H1 (cell line): ENCODE measurements at regions not wholly inside any gene's neighbourhood (a gene's known extent, or its start where the extent isn't known, plus 50 kb on each side); places are given as distances from the start of the nearest gene placed in this dataset.
"Not testable (repeated sequence)": the region's sequence is repeated elsewhere in the genome, so short reads cannot be mapped to it uniquely, and the experiment has no call there.

ENCODE experiments used
- CTCF ChIA-PET: fragments of 300-600 bp; sonication (Branson Sonifier 250); formaldehyde crosslinking; loops from one replicate; lab custom pipeline; 2021; ENCODE audit not compliant: partially characterized antibody; lab: Charles Lee
- POLR2A ChIA-PET: fragments of 300-600 bp; sonication (Branson Sonifier 250); formaldehyde crosslinking; loops from one replicate; lab custom pipeline; 2021; ENCODE audit warnings: inconsistent platforms; ENCODE audit not compliant: partially characterized antibody; lab: Charles Lee
- DNase-seq, 2 experiments: peaks; one replicate each; pipeline versions ENCODE4 v3.0.0 to v3.0.0-alpha.2; 2010 to 2022; ENCODE audit warnings: low spot score in 2 of 2, low read depth in 1 of 2, mixed read lengths in 1 of 2
- FAIRE-seq: peaks from 2 replicates; lab custom pipeline; 2011; peaks lifted over from hg19 to GRCh38; lab: Jason Lieb, UNC
- H2AFZ ChIP-seq: 2 replicates; pipeline ENCODE4 v1.8.1; 2012; ENCODE audit warnings: low read length, inconsistent platforms
- H2AK5ac ChIP-seq: 2 replicates; pipeline ENCODE4 v1.6.1; 2013; ENCODE audit warnings: low read depth, low read length
- H2BK120ac ChIP-seq: replicated peaks from 2 replicates; pipeline ENCODE3; 2013; ENCODE audit warnings: low read depth, low read length, inconsistent platforms
- H2BK12ac ChIP-seq: 2 replicates; pipeline ENCODE4 v1.6.1; 2013; ENCODE audit warnings: low read depth, low read length
- H2BK15ac ChIP-seq: 2 replicates; pipeline ENCODE4 v1.6.1; 2013; ENCODE audit warnings: low read length
- H2BK20ac ChIP-seq: 2 replicates; pipeline ENCODE4 v1.6.1; 2013; ENCODE audit warnings: low read length
- H2BK5ac ChIP-seq: 2 replicates; pipeline ENCODE4 v1.6.1; 2013; ENCODE audit warnings: low read depth, low read length
- H3K14ac ChIP-seq: 2 replicates; pipeline ENCODE4 v1.6.1; 2013; ENCODE audit warnings: inconsistent platforms; ENCODE audit not compliant: insufficient read length
- H3K18ac ChIP-seq: 2 replicates; pipeline ENCODE4 v1.6.1; 2013; ENCODE audit warnings: low read length; ENCODE audit errors: extremely low read depth
- H3K23ac ChIP-seq: 2 replicates; pipeline ENCODE4 v1.6.1; 2013; ENCODE audit warnings: inconsistent platforms; ENCODE audit not compliant: insufficient read length
- H3K23me2 ChIP-seq: 2 replicates; pipeline ENCODE4 v1.6.1; 2013; ENCODE audit warnings: low read depth, low read length
- H3K27ac ChIP-seq: 2 replicates; pipeline ENCODE4 v1.6.1; 2011; ENCODE audit warnings: low read depth, low read length, inconsistent platforms
- H3K27me3 ChIP-seq, 4 experiments: replicated peaks in 1 of 4; 1 replicate in 1 of 4; 2 replicates in 3 of 4; pipeline versions ENCODE4 v1.6.1 to v1.8.1; 2011 to 2013; ENCODE audit warnings: low read length in 3 of 4, mild to moderate bottlenecking in 3 of 4, inconsistent platforms in 2 of 4, mixed read lengths in 2 of 4, moderate library complexity in 1 of 4; ENCODE audit not compliant: control insufficient read depth in 3 of 4, insufficient read depth in 3 of 4; ENCODE audit errors: extremely low read depth in 1 of 4
- H3K36me3 ChIP-seq, 4 experiments: 2 replicates each; pipeline versions ENCODE4 v1.6.1 to v1.8.1; 2011 to 2013; ENCODE audit warnings: mild to moderate bottlenecking in 4 of 4, low read length in 3 of 4, moderate library complexity in 2 of 4, control low read depth in 1 of 4, inconsistent platforms in 1 of 4; ENCODE audit not compliant: insufficient read depth in 4 of 4, control insufficient read depth in 2 of 4
- H3K4ac ChIP-seq: replicated peaks from 2 replicates; pipeline ENCODE3; 2013; ENCODE audit warnings: low read length, low read depth, mixed read lengths, inconsistent platforms; ENCODE audit not compliant: insufficient read length
- H3K4me1 ChIP-seq, 4 experiments: replicated peaks in 1 of 4; 1 replicate in 1 of 4; 2 replicates in 3 of 4; pipeline versions ENCODE4 v1.6.1 to v1.8.1; 2011 to 2013; ENCODE audit warnings: low read length in 3 of 4, inconsistent platforms in 2 of 4, mixed read lengths in 1 of 4; ENCODE audit not compliant: insufficient read depth in 4 of 4, control insufficient read depth in 3 of 4
- H3K4me2 ChIP-seq, 2 experiments: 2 replicates each; pipeline versions ENCODE4 v1.6.1 to v1.8.1; 2011 to 2013; ENCODE audit warnings: low read depth in 2 of 2, low read length in 2 of 2, control low read depth in 1 of 2, inconsistent platforms in 1 of 2, mild to moderate bottlenecking in 1 of 2; ENCODE audit not compliant: insufficient read depth in 1 of 2
- H3K4me3 ChIP-seq, 4 experiments: fragments of 200-600, 300-600 bp in 1 of 4; sonication (generic), shearing (Covaris generic), sonication (Bioruptor Twin) in 1 of 4; 2 replicates each; pipeline versions ENCODE4 v1.5.1 to v1.8.1; 2011 to 2016; ENCODE audit warnings: low read length in 4 of 4, low read depth in 3 of 4, control low read depth in 2 of 4, inconsistent platforms in 2 of 4, mild to moderate bottlenecking in 2 of 4, mixed read lengths in 1 of 4, moderate library complexity in 1 of 4; ENCODE audit not compliant: insufficient read depth in 2 of 4; ENCODE audit errors: extremely low read depth in 1 of 4
- H3K56ac ChIP-seq: replicated peaks from 2 replicates; pipeline ENCODE3; 2013; ENCODE audit warnings: low read depth, mild to moderate bottlenecking, mixed read lengths, low read length, inconsistent platforms; ENCODE audit not compliant: insufficient read length
- H3K79me1 ChIP-seq: 2 replicates; pipeline ENCODE4 v1.6.1; 2013; ENCODE audit warnings: low read depth, low read length, control low read depth
- H3K79me2 ChIP-seq, 2 experiments: 2 replicates each; pipeline versions ENCODE4 v1.6.1 to v1.8.1; 2012 to 2013; ENCODE audit warnings: low read length in 2 of 2, mild to moderate bottlenecking in 2 of 2, inconsistent platforms in 1 of 2; ENCODE audit not compliant: insufficient read depth in 2 of 2, control insufficient read depth in 1 of 2
- H3K9ac ChIP-seq, 4 experiments: replicated peaks in 1 of 4; 1 replicate in 1 of 4; 2 replicates in 3 of 4; pipeline versions ENCODE4 v1.6.1 to v1.8.1; 2011 to 2013; ENCODE audit warnings: low read depth in 3 of 4, low read length in 3 of 4, control low read depth in 2 of 4, mild to moderate bottlenecking in 2 of 4, moderate library complexity in 2 of 4, inconsistent platforms in 1 of 4; ENCODE audit errors: extremely low read depth in 1 of 4
- H3K9me3 ChIP-seq, 2 experiments: 2 replicates each; pipeline versions ENCODE4 v1.6.1 to v1.8.1; 2012 to 2013; ENCODE audit warnings: mild to moderate bottlenecking in 2 of 2, moderate library complexity in 2 of 2, control low read depth in 1 of 2, inconsistent platforms in 1 of 2, low read depth in 1 of 2, low read length in 1 of 2, mixed read lengths in 1 of 2; ENCODE audit not compliant: insufficient read depth in 2 of 2
- H4K20me1 ChIP-seq, 2 experiments: replicated peaks in 1 of 2; 2 replicates each; pipeline versions ENCODE3 to v1.8.1; 2011 to 2013; ENCODE audit warnings: inconsistent platforms in 2 of 2, low read length in 2 of 2, mild to moderate bottlenecking in 1 of 2; ENCODE audit not compliant: insufficient read depth in 2 of 2, control insufficient read depth in 1 of 2
- H4K5ac ChIP-seq: 2 replicates; pipeline ENCODE4 v1.6.1; 2013; ENCODE audit warnings: low read length, low read depth, mixed read lengths, inconsistent platforms; ENCODE audit not compliant: insufficient read length
- H4K8ac ChIP-seq: 2 replicates; pipeline ENCODE4 v1.8.0; 2013; ENCODE audit warnings: mild to moderate bottlenecking, moderate library complexity, low read length, inconsistent platforms; ENCODE audit not compliant: insufficient read depth; ENCODE audit errors: extremely low read depth
- H4K91ac ChIP-seq: replicated peaks from 2 replicates; pipeline ENCODE3; 2013; ENCODE audit warnings: low read length, mixed read lengths, inconsistent platforms; ENCODE audit not compliant: insufficient read length
- WGBS, 2 experiments: shearing (Covaris generic) in 1 of 2; methylation state at CpG; one replicate each; pipeline versions ENCODE4 v1.1.6 to v1.1.7; 2013 to 2015; ENCODE audit warnings: low lambda C conversion rate in 2 of 2, mixed read lengths in 2 of 2, inconsistent platforms in 1 of 2, low coverage in 1 of 2, missing lambda C conversion rate in 1 of 2; ENCODE audit not compliant: insufficient replicate concordance in 2 of 2, insufficient coverage in 1 of 2, insufficient read length in 1 of 2; ENCODE audit errors: extremely low coverage in 1 of 2, missing lambda C conversion rate in 1 of 2; 5-methylcytosine and 5-hydroxymethylcytosine counted together

GRCh38 chr1:72950900-72951299 lies 668.6 kb upstream of the NEGR1 start:
- H3K23ac ChIP-seq, H3K27me3 ChIP-seq, H3K14ac ChIP-seq, FAIRE-seq, H4K20me1 ChIP-seq, H3K4me3 ChIP-seq, H3K9ac ChIP-seq, H2AFZ ChIP-seq, POLR2A ChIA-PET, H2BK120ac ChIP-seq, H3K23me2 ChIP-seq, H3K56ac ChIP-seq, H4K8ac ChIP-seq, H4K91ac ChIP-seq, H3K9me3 ChIP-seq, H3K4me2 ChIP-seq, H3K18ac ChIP-seq, H2BK20ac ChIP-seq, H3K36me3 ChIP-seq, H2AK5ac ChIP-seq, H3K4ac ChIP-seq, H2BK5ac ChIP-seq, H3K79me1 ChIP-seq, H3K4me1 ChIP-seq, H3K27ac ChIP-seq, H2BK15ac ChIP-seq, H2BK12ac ChIP-seq, DNase-seq, H4K5ac ChIP-seq, H3K79me2 ChIP-seq: not testable (repeated sequence)
- WGBS, 2 experiments, result 89% methylated on average over 3 of the region's 3 CpGs; no CpG with 5 or more reads in 1 of the 2 experiments
- CTCF ChIA-PET, result interaction anchor here (0.7 kb wide), 2 partner anchors 191 to 1875 kb away, joined by 3 read pairs; no protein-coding TSS in a partner anchor
